ENCODE measurements at regions not wholly inside any gene's neighbourhood (a gene's known extent, or its start where the extent isn't known, plus 50 kb on each side); places are given as distances from the start of the nearest gene placed in this dataset.

GRCh38 chr15:81915990-81916389 is 129.8 kb downstream of the MEX3B start:
- Histone ChIP-seq H3K4me3 (replicated peaks; ENCODE audit: low read depth, low read length) (no peak overlapping the region), H3K36me3 (ENCODE audit: control insufficient read depth, insufficient read depth, low read length) (no peaks in the 10 kb centered on the region), H3K27me3 (replicated peaks; ENCODE audit: control insufficient read depth, insufficient read depth, low read length) (no peaks in the 10 kb centered on the region; the same call in 1 of the 2 replicates)
- no peak for TF ChIP-seq CTCF (IDR thresholded peaks at IDR 0.05; ENCODE audit: insufficient read depth, low read length, poor library complexity, severe bottlenecking)
- DNase-seq (ENCODE audit: extremely low read depth, insufficient read length), result no peak

- Histone ChIP-seq H3K36me3 (ENCODE audit: control insufficient read depth, insufficient read depth, low read length) (no peaks in the 10 kb centered on the region), H3K27me3 (replicated peaks; ENCODE audit: control insufficient read depth, insufficient read depth, low read length) (no peaks in the 10 kb centered on the region; the same call in 1 of the 2 replicates), H3K4me3 (replicated peaks; ENCODE audit: low read depth, low read length) (no peak overlapping the region)
- no peak for TF ChIP-seq CTCF (IDR thresholded peaks at IDR 0.05; ENCODE audit: insufficient read depth, low read length, poor library complexity, severe bottlenecking)
- no peak for DNase-seq (ENCODE audit: extremely low read depth, insufficient read length)
These were observed 131.0 kb downstream of the MEX3B start for GRCh38 chr15:81914734-81915256.

GRCh38 chr15:81914333-81914732 is 131.5 kb downstream of the MEX3B start:
- Histone ChIP-seq H3K4me3 (replicated peaks; ENCODE audit: low read depth, low read length) (no peak overlapping the region), H3K27me3 (replicated peaks; ENCODE audit: control insufficient read depth, insufficient read depth, low read length) (no peaks in the 10 kb centered on the region; the same call in 1 of the 2 replicates), H3K36me3 (ENCODE audit: control insufficient read depth, insufficient read depth, low read length) (no peaks in the 10 kb centered on the region)
- no peak for TF ChIP-seq CTCF (IDR thresholded peaks at IDR 0.05; ENCODE audit: insufficient read depth, low read length, poor library complexity, severe bottlenecking)
- DNase-seq (ENCODE audit: extremely low read depth, insufficient read length), result no peak

DNA sequence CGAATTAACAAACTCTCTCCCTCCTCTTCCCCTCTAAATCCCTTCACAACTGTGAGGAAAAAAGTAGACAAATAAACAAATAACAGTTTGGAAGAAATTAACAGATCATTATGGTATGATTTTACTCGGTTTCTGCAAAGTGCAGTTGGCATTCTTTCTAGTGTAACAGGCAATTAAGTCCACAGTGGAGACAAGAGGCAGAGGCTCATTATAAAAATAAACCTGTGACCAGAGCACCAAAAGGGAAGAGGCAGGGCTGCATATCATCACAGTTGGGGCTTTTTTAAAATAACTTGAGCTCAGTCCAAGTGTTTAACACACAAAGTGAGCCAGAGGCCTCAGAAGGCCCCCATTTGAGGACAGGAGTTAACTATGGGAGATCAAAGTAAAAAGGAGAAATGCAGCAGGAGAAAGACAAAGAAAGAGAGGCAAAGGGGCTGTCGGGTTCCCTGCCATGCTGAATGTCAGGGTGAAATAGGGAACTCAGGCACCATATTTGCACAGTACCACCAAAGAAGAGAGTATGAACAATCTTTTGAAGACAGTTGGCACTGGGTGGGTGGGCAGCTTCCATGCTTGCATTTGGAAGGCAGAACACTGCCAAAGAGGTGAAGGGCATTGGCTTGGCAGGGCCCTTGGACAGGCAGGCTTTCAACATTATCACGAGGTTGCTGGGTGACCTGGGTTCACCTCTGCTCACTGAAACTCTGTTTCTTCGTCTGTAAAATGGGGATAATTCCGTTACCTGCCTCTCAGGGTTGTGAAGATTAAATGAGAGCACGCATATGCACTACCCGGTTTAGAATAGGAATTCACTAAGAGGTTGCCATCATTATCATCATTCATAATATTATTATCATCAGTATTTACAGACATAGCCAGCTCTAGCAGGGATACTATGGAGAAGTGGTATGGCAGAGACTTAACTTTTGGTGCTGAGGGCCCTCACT is 134.5 kb downstream of the MEX3B start:
- TF ChIP-seq CTCF (IDR thresholded peaks at IDR 0.05; ENCODE audit: insufficient read depth, low read length, poor library complexity, severe bottlenecking), result no peak
- DNase-seq (ENCODE audit: extremely low read depth, insufficient read length), result no peak

DNA sequence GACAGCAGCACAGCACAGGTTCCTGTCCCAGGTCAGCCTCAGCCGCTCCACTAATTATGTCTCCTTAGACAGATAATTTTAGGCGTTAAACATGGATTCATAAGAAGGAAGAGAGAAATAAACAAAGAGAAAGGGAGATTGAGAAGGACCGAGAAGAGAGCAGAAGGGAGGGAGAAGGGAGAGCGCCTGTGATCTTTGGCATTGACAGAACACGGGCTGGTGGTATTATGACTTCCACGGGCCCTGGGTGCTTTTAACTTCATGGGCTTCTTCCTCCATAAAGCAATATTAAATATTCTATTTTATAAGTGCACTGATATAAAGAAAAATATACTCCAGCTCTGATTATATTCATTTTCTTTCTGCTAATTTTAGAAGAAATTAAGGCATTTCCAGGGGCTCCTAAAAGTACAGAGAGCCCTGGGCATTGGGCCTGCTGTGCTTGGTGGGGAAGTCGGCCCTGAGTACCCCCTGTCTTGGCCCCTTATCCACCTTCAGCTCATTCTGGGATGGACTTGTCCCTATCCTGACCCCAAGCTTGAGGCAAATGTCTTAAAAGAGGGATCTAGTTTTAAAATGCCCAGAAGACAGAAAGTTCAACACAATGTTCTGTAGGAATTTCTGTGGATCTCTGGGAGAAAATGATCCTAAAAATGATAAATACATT is 135.3 kb downstream of the MEX3B start:
- no peak overlapping the region for H3K4me3 ChIP-seq (replicated peaks; ENCODE audit: low read depth, low read length)
- no peak for TF ChIP-seq CTCF (IDR thresholded peaks at IDR 0.05; ENCODE audit: insufficient read depth, low read length, poor library complexity, severe bottlenecking)

More for the DNA sequence above, 134.5 kb downstream of the MEX3B start:
- Histone ChIP-seq H3K36me3 (ENCODE audit: control insufficient read depth, insufficient read depth, low read length) (no peaks in the 10 kb centered on the region), H3K4me3 (replicated peaks; ENCODE audit: low read depth, low read length) (no peak overlapping the region), H3K27me3 (replicated peaks; ENCODE audit: control insufficient read depth, insufficient read depth, low read length) (no peaks in the 10 kb centered on the region; the same call in 1 of the 2 replicates)

More for the DNA sequence above, 135.3 kb downstream of the MEX3B start:
- no peak for DNase-seq (ENCODE audit: extremely low read depth, insufficient read length)
- no peaks in the 10 kb centered on the region for H3K36me3 ChIP-seq (ENCODE audit: control insufficient read depth, insufficient read depth, low read length)
- H3K27me3 ChIP-seq (replicated peaks; ENCODE audit: control insufficient read depth, insufficient read depth, low read length), result no peaks in the 10 kb centered on the region

All from GM06990 (cell line).